IMR-90 (cell line): ENCODE measurements at regions not wholly inside any gene's neighbourhood (a gene's known extent, or its start where the extent isn't known, plus 50 kb on each side); places are given as distances from the start of the nearest gene placed in this dataset.

ENCODE experiments used
- ATAC-seq: fragments of 200-7000 bp; cut with Tn5 transposase; 2 replicates; pipeline ENCODE4 v1.9.1; 2020; ENCODE audit warnings: low read depth, mild to moderate bottlenecking, moderate library complexity
- BruUV-seq: library from RNA; stranded (reverse); fragments of 400-500 nt; replicated peaks from 2 replicates; lab custom pipeline; 2021; lab: Mats Ljungman, UMichigan
- CTCF ChIA-PET: fragments of 300-600 bp; formaldehyde crosslinking; extraction: SDS; loops from one replicate; lab custom pipeline; 2021; ENCODE audit warnings: antibody characterized with exemption; lab: Yijun Ruan, JAX
- POLR2A ChIA-PET: fragments of 300-600 bp; sonication (Branson Sonifier 250); formaldehyde crosslinking; loops from one replicate; lab custom pipeline; 2022; ENCODE audit warnings: antibody characterized with exemption; ENCODE audit not compliant: unreplicated experiment; lab: Charles Lee
- DNase-seq: peaks from one replicate; pipeline ENCODE4 v3.0.0; 2013
- H2AFZ ChIP-seq: replicated peaks from 2 replicates; pipeline ENCODE3; 2013; ENCODE audit warnings: low read length, mild to moderate bottlenecking; ENCODE audit not compliant: poor library complexity
- H2AK5ac ChIP-seq: 2 replicates; pipeline ENCODE4 v1.6.1; 2013; ENCODE audit warnings: low read depth, low read length, inconsistent platforms
- H2AK9ac ChIP-seq: replicated peaks from 2 replicates; pipeline ENCODE3; 2013; ENCODE audit warnings: mild to moderate bottlenecking, low read depth, low read length, moderate library complexity; ENCODE audit not compliant: poor library complexity
- H2BK120ac ChIP-seq: 2 replicates; pipeline ENCODE4 v1.6.1; 2013; ENCODE audit warnings: low read depth, low read length, inconsistent platforms
- H2BK15ac ChIP-seq: 3 replicates; pipeline ENCODE4 v1.6.1; 2013; ENCODE audit warnings: low read depth, low read length, inconsistent platforms
- H2BK20ac ChIP-seq: 2 replicates; pipeline ENCODE4 v1.6.1; 2013; ENCODE audit warnings: low read depth, mild to moderate bottlenecking, inconsistent platforms, low read length, moderate library complexity
- H2BK5ac ChIP-seq: 2 replicates; pipeline ENCODE4 v1.6.1; 2013; ENCODE audit warnings: mild to moderate bottlenecking, low read depth, low read length, inconsistent platforms; ENCODE audit not compliant: poor library complexity, severe bottlenecking
- H3K14ac ChIP-seq: replicated peaks from 2 replicates; pipeline ENCODE4 v1.6.1; 2013; ENCODE audit warnings: low read depth, low read length, inconsistent platforms
- H3K18ac ChIP-seq: 2 replicates; pipeline ENCODE4 v1.6.1; 2013; ENCODE audit warnings: low read depth, low read length, control low read depth
- H3K23ac ChIP-seq: 2 replicates; pipeline ENCODE4 v1.6.1; 2013; ENCODE audit warnings: low read depth, low read length, inconsistent platforms
- H3K27ac ChIP-seq: 2 replicates; pipeline ENCODE4 v1.5.1; 2013; ENCODE audit warnings: mild to moderate bottlenecking, control low read depth, low read length; ENCODE audit not compliant: insufficient read depth
- H3K27me3 ChIP-seq: 2 replicates; pipeline ENCODE4 v1.6.1; 2013; ENCODE audit warnings: low read length; ENCODE audit not compliant: control insufficient read depth, insufficient read depth
- H3K36me3 ChIP-seq: 2 replicates; pipeline ENCODE4 v1.6.1; 2013; ENCODE audit warnings: low read length, mixed read lengths; ENCODE audit not compliant: control insufficient read depth, insufficient read depth
- H3K4ac ChIP-seq: 2 replicates; pipeline ENCODE4 v1.6.1; 2013; ENCODE audit warnings: low read depth, low read length, inconsistent platforms
- H3K4me1 ChIP-seq: 2 replicates; pipeline ENCODE4 v1.6.1; 2013; ENCODE audit warnings: low read length, mixed read lengths; ENCODE audit not compliant: control insufficient read depth, insufficient read depth
- H3K4me2 ChIP-seq: 2 replicates; pipeline ENCODE4 v1.6.1; 2013; ENCODE audit warnings: low read depth, mild to moderate bottlenecking, control low read depth, low read length, moderate library complexity
- H3K4me3 ChIP-seq: 2 replicates; pipeline ENCODE4 v1.5.1; 2013; ENCODE audit warnings: low read depth, mild to moderate bottlenecking, control low read depth, low read length, moderate library complexity; ENCODE audit not compliant: insufficient read depth
- H3K56ac ChIP-seq: 2 replicates; pipeline ENCODE4 v1.6.1; 2013; ENCODE audit warnings: low read length, inconsistent platforms; ENCODE audit not compliant: insufficient read depth; ENCODE audit errors: extremely low read depth
- H3K79me1 ChIP-seq, 2 experiments: 2 replicates each; pipeline ENCODE4 v1.6.1; 2013; ENCODE audit warnings: low read length in 2 of 2, inconsistent platforms in 1 of 2, low read depth in 1 of 2
- H3K9ac ChIP-seq: 2 replicates; pipeline ENCODE4 v1.6.1; 2013; ENCODE audit warnings: low read depth, low read length, control low read depth
- H3K9me1 ChIP-seq: 2 replicates; pipeline ENCODE4 v1.6.1; 2013; ENCODE audit warnings: low read length, inconsistent platforms; ENCODE audit not compliant: insufficient read depth
- H3K9me3 ChIP-seq: 2 replicates; pipeline ENCODE4 v1.6.1; 2013; ENCODE audit warnings: low read length; ENCODE audit not compliant: control insufficient read depth, insufficient read depth
- H4K20me1 ChIP-seq: 2 replicates; pipeline ENCODE4 v1.6.1; 2013; ENCODE audit warnings: low read length, inconsistent platforms; ENCODE audit not compliant: insufficient read depth
- H4K5ac ChIP-seq: 2 replicates; pipeline ENCODE4 v1.6.1; 2013; ENCODE audit warnings: mild to moderate bottlenecking, low read depth, low read length, control low read depth
- H4K8ac ChIP-seq, 2 experiments: 2 replicates each; pipeline ENCODE4 v1.6.1; 2013; ENCODE audit warnings: low read depth in 2 of 2, low read length in 2 of 2, control low read depth in 1 of 2, inconsistent platforms in 1 of 2
- H4K91ac ChIP-seq: 2 replicates; pipeline ENCODE4 v1.6.1; 2013; ENCODE audit warnings: low read depth, low read length, inconsistent platforms; ENCODE audit not compliant: insufficient read depth
- BHLHE40 ChIP-seq: fragments of 150-350 bp; IDR thresholded peaks from 2 replicates; pipeline ENCODE4 v1.6.1; 2016; ENCODE audit warnings: mild to moderate bottlenecking, low read depth, low read length
- CEBPB ChIP-seq: IDR thresholded peaks from 2 replicates; pipeline ENCODE4 v1.6.1; 2012; ENCODE audit warnings: low read depth, low read length, improper control_type of control experiment
- MAZ ChIP-seq: IDR thresholded peaks from 2 replicates; pipeline ENCODE4 v1.6.1; 2012; ENCODE audit warnings: low read depth, mild to moderate bottlenecking, low read length, improper control_type of control experiment, moderate library complexity, borderline replicate concordance
- MXI1 ChIP-seq: IDR thresholded peaks from 2 replicates; pipeline ENCODE4 v1.6.1; 2012; ENCODE audit warnings: low read depth, mild to moderate bottlenecking, low read length, moderate library complexity, borderline replicate concordance
- NFE2L2 ChIP-seq: fragments of 150-350 bp; IDR thresholded peaks from 2 replicates; pipeline ENCODE4 v1.6.1; 2016; ENCODE audit warnings: low read depth, mild to moderate bottlenecking, low read length
- RFX5 ChIP-seq: IDR thresholded peaks from 2 replicates; pipeline ENCODE4 v1.8.0; 2012; ENCODE audit warnings: low read depth, mild to moderate bottlenecking, low read length, moderate library complexity
- USF2 ChIP-seq: fragments of 150-350 bp; IDR thresholded peaks from 2 replicates; pipeline ENCODE4 v1.6.1; 2017; ENCODE audit warnings: mild to moderate bottlenecking, antibody characterized with exemption, low read length, low read depth
- WGBS, 2 experiments: methylation state at CpG; one replicate each; pipeline versions ENCODE4 v1.1.5 to v1.1.7; 2013; ENCODE audit warnings: missing lambda C conversion rate in 2 of 2; ENCODE audit not compliant: insufficient read length in 1 of 2; ENCODE audit errors: extremely low coverage in 2 of 2; 5-methylcytosine and 5-hydroxymethylcytosine counted together
- dilution Hi-C: fragments of 300-500 bp; cut with HindIII; formaldehyde crosslinking; loops from one replicate; pipeline ENCODE4 v1.14.3; 2018; ENCODE audit warnings: low sequenced_read_pairs; ENCODE audit not compliant: unreplicated experiment
- in situ Hi-C: fragments of 300-500 bp; cut with MboI; formaldehyde crosslinking; loops from 3 replicates; pipeline ENCODE4 v1.14.3; 2019; ENCODE audit warnings: low sequenced_read_pairs, inconsistent platforms, mixed read lengths
- intact Hi-C: fragments of 100-400 bp; cut with micrococcal nuclease; formaldehyde crosslinking; loops from 2 replicates; pipeline ENCODE4 v1.10.0; 2022

GRCh38 chr6:139605350-139605749 lies 230.9 kb upstream of the CITED2 start:
- Histone ChIP-seq H3K18ac (no peak overlapping the region), H3K56ac (no peak overlapping the region), H4K20me1 (no peaks in the 10 kb centered on the region), H3K36me3 (no peaks in the 10 kb centered on the region), H3K79me1 (no peaks in the 10 kb centered on the region), H3K4me1 (peaks cover 11% of the 10 kb centered on the region), H3K27ac (peak overlapping the region; percentile 68; the same call in 1 of the 2 replicates), H4K91ac (no peak overlapping the region), H3K9ac (no peak overlapping the region), H2BK5ac (peak overlapping the region; percentile 55), H2BK15ac (peak overlapping the region; percentile 4; the same call in 1 of the 3 replicates), H3K4me3 (no peak overlapping the region), H2AFZ (no peak overlapping the region), H2AK5ac (peak overlapping the region; percentile 15; the same call in 1 of the 2 replicates), H2BK20ac (peak overlapping the region; percentile 63; the same call in 1 of the 2 replicates), H3K23ac (no peak overlapping the region; the same call in 1 of the 2 replicates), H4K5ac (no peak overlapping the region), H3K9me3 (peaks cover 3% of the 10 kb centered on the region; the same call in 1 of the 2 replicates), H3K27me3 (no peaks in the 10 kb centered on the region), H4K8ac (peak overlapping the region in 1 of 2 experiments; percentile 47; a peak in 1 of 4 replicates), H2BK120ac (peak overlapping the region; percentile 63; the same call in 1 of the 2 replicates), H3K9me1 (no peaks in the 10 kb centered on the region; the same call in 1 of the 2 replicates), H3K4ac (peak overlapping the region; percentile 52; the same call in 1 of the 2 replicates), H2AK9ac (no peak overlapping the region), H3K14ac (no peak overlapping the region), H3K4me2 (no peak overlapping the region)
- dilution Hi-C loops = no loop called here
- no peak for TF ChIP-seq RFX5
- TF ChIP-seq USF2 = peak; percentile 15; the same call in 1 of the 2 replicates
- TF ChIP-seq MAZ = no peak
- TF ChIP-seq MXI1 = no peak
- peak; percentile 38; the same call in 1 of the 2 replicates for TF ChIP-seq BHLHE40
- TF ChIP-seq CEBPB = peak; percentile 90
- TF ChIP-seq NFE2L2 = 0 out of 2 replicates have a peak, but pooled peaks have one; percentile 19
- ATAC-seq (peak; percentile 19), DNase-seq (peak; percentile 92)
- BruUV-seq = no TSS peak
- intact Hi-C loops = loop anchor here (5.0 kb wide), 1 partner anchor 102 kb away; no protein-coding TSS in a partner anchor
- in situ Hi-C loops = no loop called here
- WGBS, 2 experiments = no CpG with 5 or more reads among the region's 3 CpGs
- ChIA-PET POLR2A (no interaction called here), CTCF (no interaction called here)
